HCT116 (cell line): ENCODE measurements at regions not wholly inside any gene's neighbourhood (a gene's known extent, or its start where the extent isn't known, plus 50 kb on each side); places are given as distances from the start of the nearest gene placed in this dataset.

ENCODE experiments used
- EZH2 ChIP-seq: fragments of 200-600 bp; sonication (generic); IDR thresholded peaks from 2 replicates; pipeline ENCODE4 v1.6.1; 2017; ENCODE audit warnings: antibody characterized with exemption, mixed run types
- POLR2AphosphoS5 ChIP-seq: IDR thresholded peaks from 2 replicates; pipeline ENCODE4 v1.6.1; 2011; ENCODE audit warnings: mild to moderate bottlenecking, low read depth, low read length, moderate library complexity

GRCh38 chr3:176510097-176510496 lies 687.2 kb downstream of the TBL1XR1 start:
- TF ChIP-seq POLR2AphosphoS5 (no peak), EZH2 (no peak)
